ENCODE measurements at regions not wholly inside any gene's neighbourhood (a gene's known extent, or its start where the extent isn't known, plus 50 kb on each side); places are given as distances from the start of the nearest gene placed in this dataset.

DNA sequence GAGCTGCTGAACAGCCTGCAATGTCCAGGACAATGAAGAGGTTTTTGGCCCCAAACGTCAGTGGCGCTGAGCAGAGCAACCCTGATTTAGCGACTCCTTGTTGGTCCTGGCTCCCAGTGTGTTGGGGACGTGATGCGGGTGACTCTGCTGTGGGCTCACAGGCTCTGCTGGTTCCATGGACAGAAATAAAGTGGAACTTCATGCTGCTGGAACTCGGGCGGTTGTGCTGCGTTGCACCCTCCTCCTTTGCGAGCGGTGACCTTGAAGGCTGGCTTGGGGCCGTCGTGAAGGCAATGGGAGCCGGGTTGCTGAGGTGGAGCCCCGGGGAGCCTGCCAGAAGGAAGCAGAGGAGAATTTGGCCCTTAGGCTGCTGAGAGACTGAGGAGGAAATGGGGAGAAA is 122.6 kb upstream of the C1orf174 start:
- TF ChIP-seq, protein P1, sequence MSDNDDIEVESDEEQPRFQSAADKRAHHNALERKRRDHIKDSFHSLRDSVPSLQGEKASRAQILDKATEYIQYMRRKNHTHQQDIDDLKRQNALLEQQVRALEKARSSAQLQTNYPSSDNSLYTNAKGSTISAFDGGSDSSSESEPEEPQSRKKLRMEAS (IDR thresholded peaks at IDR 0.05) = no peak
- TF ChIP-seq CREB1 (IDR thresholded peaks at IDR 0.05; ENCODE audit: low read depth) (no peak), TCF12 (IDR thresholded peaks at IDR 0.05; ENCODE audit: low read depth) (no peak)

DNA sequence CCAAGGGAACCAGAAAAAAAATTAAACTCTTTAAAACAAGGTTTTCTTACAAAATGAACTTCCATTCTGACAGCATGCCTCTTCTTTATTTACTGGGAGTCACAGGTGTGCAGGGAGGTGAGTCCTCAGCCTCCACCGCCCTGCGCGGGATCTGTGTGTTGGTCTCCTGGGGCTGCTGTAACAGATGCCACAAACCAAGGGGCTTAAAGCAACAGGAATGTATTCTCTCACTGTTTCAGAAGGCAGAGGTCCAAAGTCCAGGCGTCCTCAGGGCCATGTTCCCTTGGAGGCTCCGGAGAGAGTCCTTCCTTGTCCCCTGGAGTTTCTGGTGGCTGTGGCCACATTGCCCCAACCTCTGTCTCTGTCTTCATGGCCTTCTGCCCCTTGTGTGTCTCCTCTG is 123.6 kb upstream of the C1orf174 start:
- no peak for TF ChIP-seq TAF1 (IDR thresholded peaks at IDR 0.05; ENCODE audit: low read depth)
- no peak for TF ChIP-seq YY1 (IDR thresholded peaks at IDR 0.05; ENCODE audit: low read depth)
- TF ChIP-seq TEAD4 (IDR thresholded peaks at IDR 0.05) = no peak
- no peak for TF ChIP-seq FOXM1 (IDR thresholded peaks at IDR 0.05; ENCODE audit: borderline replicate concordance, low read depth)
- TF ChIP-seq EGR1 (IDR thresholded peaks at IDR 0.05) = no peak

GRCh38 chr1:4024811-4025210 is 124.7 kb upstream of the C1orf174 start:
- TF ChIP-seq TEAD4 (IDR thresholded peaks at IDR 0.05) = no peak
- TF ChIP-seq CEBPB (IDR thresholded peaks at IDR 0.05) = no peak
- no peak for TF ChIP-seq CREB1 (IDR thresholded peaks at IDR 0.05; ENCODE audit: low read depth)
- no peak for TF ChIP-seq NFIC (IDR thresholded peaks at IDR 0.05)
- TF ChIP-seq, protein P2, sequence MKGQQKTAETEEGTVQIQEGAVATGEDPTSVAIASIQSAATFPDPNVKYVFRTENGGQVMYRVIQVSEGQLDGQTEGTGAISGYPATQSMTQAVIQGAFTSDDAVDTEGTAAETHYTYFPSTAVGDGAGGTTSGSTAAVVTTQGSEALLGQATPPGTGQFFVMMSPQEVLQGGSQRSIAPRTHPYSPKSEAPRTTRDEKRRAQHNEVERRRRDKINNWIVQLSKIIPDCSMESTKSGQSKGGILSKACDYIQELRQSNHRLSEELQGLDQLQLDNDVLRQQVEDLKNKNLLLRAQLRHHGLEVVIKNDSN (IDR thresholded peaks at IDR 0.05) = no peak
- TF ChIP-seq YY1 (IDR thresholded peaks at IDR 0.05; ENCODE audit: low read depth) = no peak
- TF ChIP-seq, protein P1 (IDR thresholded peaks at IDR 0.05) = no peak
- TF ChIP-seq EGR1 (IDR thresholded peaks at IDR 0.05) = no peak

GRCh38 chr1:4025752-4026151 is 125.7 kb upstream of the C1orf174 start:
- TF ChIP-seq RAD21 (IDR thresholded peaks at IDR 0.05; ENCODE audit: low read depth) = no peak
- TF ChIP-seq CEBPB (IDR thresholded peaks at IDR 0.05) = no peak
- TF ChIP-seq TCF12 (IDR thresholded peaks at IDR 0.05; ENCODE audit: low read depth) = no peak
- TF ChIP-seq REST (IDR thresholded peaks at IDR 0.05; ENCODE audit: low read depth) = no peak
- TF ChIP-seq, protein P2 (IDR thresholded peaks at IDR 0.05) = no peak
- no peak for TF ChIP-seq TEAD4 (IDR thresholded peaks at IDR 0.05)
- TF ChIP-seq, protein P1 (IDR thresholded peaks at IDR 0.05) = no peak
- TF ChIP-seq FOXM1 (IDR thresholded peaks at IDR 0.05; ENCODE audit: borderline replicate concordance, low read depth) = no peak
- no peak for TF ChIP-seq NFIC (IDR thresholded peaks at IDR 0.05)
- TF ChIP-seq TAF1 (IDR thresholded peaks at IDR 0.05; ENCODE audit: low read depth) = no peak
- TF ChIP-seq CREB1 (IDR thresholded peaks at IDR 0.05; ENCODE audit: low read depth) = no peak
- no peak for TF ChIP-seq EP300 (IDR thresholded peaks at IDR 0.05; ENCODE audit: borderline replicate concordance)
- no peak for TF ChIP-seq EGR1 (IDR thresholded peaks at IDR 0.05)
- TF ChIP-seq YY1 (IDR thresholded peaks at IDR 0.05; ENCODE audit: low read depth) = no peak

- TF ChIP-seq EP300 (IDR thresholded peaks at IDR 0.05; ENCODE audit: borderline replicate concordance) (no peak), CEBPB (IDR thresholded peaks at IDR 0.05) (no peak), NFIC (IDR thresholded peaks at IDR 0.05) (no peak), REST (IDR thresholded peaks at IDR 0.05; ENCODE audit: low read depth) (no peak), FOXM1 (IDR thresholded peaks at IDR 0.05; ENCODE audit: borderline replicate concordance, low read depth) (no peak), YY1 (IDR thresholded peaks at IDR 0.05; ENCODE audit: low read depth) (no peak), ZBTB7A (IDR thresholded peaks at IDR 0.05; ENCODE audit: low read depth) (no peak), EGR1 (IDR thresholded peaks at IDR 0.05) (no peak), TAF1 (IDR thresholded peaks at IDR 0.05; ENCODE audit: low read depth) (no peak), CREB1 (IDR thresholded peaks at IDR 0.05; ENCODE audit: low read depth) (no peak), TEAD4 (IDR thresholded peaks at IDR 0.05) (no peak), TCF12 (IDR thresholded peaks at IDR 0.05; ENCODE audit: low read depth) (no peak), RAD21 (IDR thresholded peaks at IDR 0.05; ENCODE audit: low read depth) (no peak)
- TF ChIP-seq, protein P2 (IDR thresholded peaks at IDR 0.05) = no peak
- TF ChIP-seq, protein P1 (IDR thresholded peaks at IDR 0.05) = no peak
Measured at GRCh38 chr1:4027008-4027407, 126.9 kb upstream of the C1orf174 start.

Measured in Ishikawa (cell line).